ENCODE measurements at regions not wholly inside any gene's neighbourhood (a gene's known extent, or its start where the extent isn't known, plus 50 kb on each side); places are given as distances from the start of the nearest gene placed in this dataset.
"Not testable (repeated sequence)": the region's sequence is repeated elsewhere in the genome, so short reads cannot be mapped to it uniquely, and the experiment has no call there.

GRCh38 chr3:166593776-166594175, 756.6 kb upstream of the BCHE start:
- H3K4me3 ChIP-seq (ENCODE audit: low read depth, low read length), result no peak overlapping the region
- in situ Hi-C loops (cut with HindIII; ENCODE audit: low sequenced_read_pairs), result no loop called here
- TF ChIP-seq CTCF (IDR thresholded peaks at IDR 0.05; ENCODE audit: low read depth, low read length, missing control alignments), result no peak
- no peak for DNase-seq (ENCODE audit: low read depth)

GRCh38 chr3:166582236-166582635, 745.0 kb upstream of the BCHE start:
- H3K4me3 ChIP-seq (ENCODE audit: low read depth, low read length), result no peak overlapping the region
- in situ Hi-C loops (cut with HindIII; ENCODE audit: low sequenced_read_pairs), result no loop called here
- no peak for TF ChIP-seq CTCF (IDR thresholded peaks at IDR 0.05; ENCODE audit: low read depth, low read length, missing control alignments)
- DNase-seq (ENCODE audit: low read depth), result peak; percentile 3

GRCh38 chr3:166580561-166580960, 743.3 kb upstream of the BCHE start:
- in situ Hi-C loops (cut with HindIII; ENCODE audit: low sequenced_read_pairs), result no loop called here
- DNase-seq (ENCODE audit: low read depth), result no peak
- TF ChIP-seq CTCF (IDR thresholded peaks at IDR 0.05; ENCODE audit: low read depth, low read length, missing control alignments), result no peak
- H3K4me3 ChIP-seq (ENCODE audit: low read depth, low read length), result no peak overlapping the region

- no peak for DNase-seq (ENCODE audit: low read depth)
- TF ChIP-seq CTCF (IDR thresholded peaks at IDR 0.05; ENCODE audit: low read depth, low read length, missing control alignments), result no peak
- H3K4me3 ChIP-seq (ENCODE audit: low read depth, low read length), result no peak overlapping the region
- in situ Hi-C loops (cut with HindIII; ENCODE audit: low sequenced_read_pairs), result no loop called here
Measured at GRCh38 chr3:166575161-166575560, 737.9 kb upstream of the BCHE start.

- H3K4me3 ChIP-seq (ENCODE audit: low read depth, low read length); DNase-seq (ENCODE audit: low read depth); in situ Hi-C loops (cut with HindIII; ENCODE audit: low sequenced_read_pairs): not testable (repeated sequence)
Measured at GRCh38 chr3:166571686-166572085, 734.5 kb upstream of the BCHE start.

- H3K4me3 ChIP-seq (ENCODE audit: low read depth, low read length), result no peak overlapping the region
- in situ Hi-C loops (cut with HindIII; ENCODE audit: low sequenced_read_pairs), result no loop called here
- no peak for TF ChIP-seq CTCF (IDR thresholded peaks at IDR 0.05; ENCODE audit: low read depth, low read length, missing control alignments)
- DNase-seq (ENCODE audit: low read depth), result no peak
Measured at GRCh38 chr3:166570102-166570501, 732.9 kb upstream of the BCHE start.

GRCh38 chr3:166569589-166569988, 732.4 kb upstream of the BCHE start:
- peak; percentile 3 for DNase-seq (ENCODE audit: low read depth)
- in situ Hi-C loops (cut with HindIII; ENCODE audit: low sequenced_read_pairs), result no loop called here
- TF ChIP-seq CTCF (IDR thresholded peaks at IDR 0.05; ENCODE audit: low read depth, low read length, missing control alignments), result no peak
- no peak overlapping the region for H3K4me3 ChIP-seq (ENCODE audit: low read depth, low read length)
